ENCODE measurements at regions not wholly inside any gene's neighbourhood (a gene's known extent, or its start where the extent isn't known, plus 50 kb on each side); places are given as distances from the start of the nearest gene placed in this dataset.

DNA sequence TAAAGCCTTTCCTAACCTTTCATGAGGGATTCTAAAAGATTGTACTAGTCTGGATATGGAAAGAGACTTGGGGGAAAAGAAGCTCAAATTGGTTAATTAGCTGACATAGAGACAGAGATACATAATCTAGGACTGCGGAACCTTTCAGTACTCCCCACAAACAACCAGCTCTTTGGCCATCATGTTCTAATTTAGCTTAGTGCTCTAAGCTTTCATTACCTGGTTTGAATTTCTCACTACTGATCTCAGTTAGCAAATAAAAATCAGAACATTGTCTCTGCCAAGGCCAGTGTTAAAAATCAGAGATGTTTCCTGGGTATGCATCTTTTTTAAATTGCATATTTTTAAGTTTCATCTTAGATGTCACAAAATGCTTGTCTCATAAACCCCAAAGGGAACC lies 254.4 kb downstream of the GLUD2 start:
- TF ChIP-seq, protein P1, sequence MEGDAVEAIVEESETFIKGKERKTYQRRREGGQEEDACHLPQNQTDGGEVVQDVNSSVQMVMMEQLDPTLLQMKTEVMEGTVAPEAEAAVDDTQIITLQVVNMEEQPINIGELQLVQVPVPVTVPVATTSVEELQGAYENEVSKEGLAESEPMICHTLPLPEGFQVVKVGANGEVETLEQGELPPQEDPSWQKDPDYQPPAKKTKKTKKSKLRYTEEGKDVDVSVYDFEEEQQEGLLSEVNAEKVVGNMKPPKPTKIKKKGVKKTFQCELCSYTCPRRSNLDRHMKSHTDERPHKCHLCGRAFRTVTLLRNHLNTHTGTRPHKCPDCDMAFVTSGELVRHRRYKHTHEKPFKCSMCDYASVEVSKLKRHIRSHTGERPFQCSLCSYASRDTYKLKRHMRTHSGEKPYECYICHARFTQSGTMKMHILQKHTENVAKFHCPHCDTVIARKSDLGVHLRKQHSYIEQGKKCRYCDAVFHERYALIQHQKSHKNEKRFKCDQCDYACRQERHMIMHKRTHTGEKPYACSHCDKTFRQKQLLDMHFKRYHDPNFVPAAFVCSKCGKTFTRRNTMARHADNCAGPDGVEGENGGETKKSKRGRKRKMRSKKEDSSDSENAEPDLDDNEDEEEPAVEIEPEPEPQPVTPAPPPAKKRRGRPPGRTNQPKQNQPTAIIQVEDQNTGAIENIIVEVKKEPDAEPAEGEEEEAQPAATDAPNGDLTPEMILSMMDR (IDR thresholded peaks at IDR 0.05) = no peak
- no peak for TF ChIP-seq POLR2AphosphoS5 (IDR thresholded peaks at IDR 0.05)
- TF ChIP-seq POLR2A (IDR thresholded peaks at IDR 0.05) = no peak
- no peak for TF ChIP-seq EP300 (IDR thresholded peaks at IDR 0.05)
- intact Hi-C loops (cut with DNase I; ENCODE audit: low total_unique reads) = no loop called here
- H3K4me3 ChIP-seq = no peak overlapping the region
- no peaks in the 10 kb centered on the region for H3K36me3 ChIP-seq
- no peak overlapping the region for H3K27ac ChIP-seq
- H3K4me1 ChIP-seq = no peaks in the 10 kb centered on the region
- H3K9me3 ChIP-seq = no peaks in the 10 kb centered on the region
- H3K27me3 ChIP-seq = no peaks in the 10 kb centered on the region
- 88 to 100% (median 97%) methylated on average over 1 of the region's 1 CpG for WGBS, 5 donors
- DNase-seq = no peak

DNA sequence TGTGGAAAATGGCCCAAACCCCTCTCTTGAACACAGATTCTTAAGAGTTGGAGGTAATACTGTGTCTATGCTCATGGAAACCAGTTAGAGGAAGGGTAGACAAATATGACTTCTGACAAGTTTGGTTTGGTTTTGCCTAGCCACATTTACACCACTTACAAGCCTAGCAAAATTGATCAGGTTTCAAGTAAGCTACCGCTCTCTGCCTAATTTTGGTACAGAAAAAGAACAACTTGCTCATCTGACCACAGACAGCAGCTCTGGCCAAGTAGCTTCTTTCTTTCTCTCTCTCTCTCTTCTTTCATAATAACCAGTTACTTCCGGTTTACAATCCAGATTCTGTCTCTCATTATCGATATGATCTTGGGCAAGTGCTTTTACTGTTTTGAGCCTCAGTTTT lies 260.0 kb downstream of the GLUD2 start:
- H3K4me3 ChIP-seq = no peak overlapping the region
- no peak overlapping the region for H3K27ac ChIP-seq
- H3K4me1 ChIP-seq = no peaks in the 10 kb centered on the region
- no peaks in the 10 kb centered on the region for H3K9me3 ChIP-seq
- WGBS, 5 donors = 68 to 89% (median 84%) methylated on average over 3 of the region's 3 CpGs
- TF ChIP-seq, protein P1 (IDR thresholded peaks at IDR 0.05) = no peak
- TF ChIP-seq POLR2A (IDR thresholded peaks at IDR 0.05) = no peak
- no peak for TF ChIP-seq POLR2AphosphoS5 (IDR thresholded peaks at IDR 0.05)
- TF ChIP-seq EP300 (IDR thresholded peaks at IDR 0.05) = no peak
- no peaks in the 10 kb centered on the region for H3K27me3 ChIP-seq
- no peak for DNase-seq
- H3K36me3 ChIP-seq = no peaks in the 10 kb centered on the region
- intact Hi-C loops (cut with DNase I; ENCODE audit: low total_unique reads) = no loop called here

DNA sequence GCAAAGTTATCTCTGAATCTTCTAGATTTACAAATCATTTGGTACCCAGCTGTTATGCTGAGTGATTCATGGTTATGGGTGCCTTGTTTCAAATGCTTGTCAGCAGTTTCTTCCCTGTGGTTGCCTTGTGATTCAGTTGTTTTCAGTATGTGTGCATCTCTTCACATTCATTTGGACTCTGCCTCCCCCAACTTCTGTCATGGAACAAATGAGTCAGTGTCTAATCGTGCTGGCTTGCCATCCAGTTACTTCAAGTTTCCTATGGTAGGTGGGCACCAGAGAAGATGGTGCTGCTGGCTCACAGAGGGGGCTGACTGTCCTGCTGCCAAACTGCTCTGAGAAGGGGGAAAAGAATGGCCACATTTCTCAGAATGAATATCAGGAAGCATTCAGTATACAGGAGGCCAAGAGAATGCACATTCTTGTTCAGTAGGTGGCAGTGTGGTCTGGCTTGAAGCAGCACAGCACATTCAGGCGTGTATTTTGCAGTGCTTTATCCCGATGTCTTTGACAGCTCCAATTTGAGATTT lies 260.9 kb downstream of the GLUD2 start:
- Histone ChIP-seq H3K4me3 (no peak overlapping the region), H3K4me1 (no peaks in the 10 kb centered on the region), H3K36me3 (no peaks in the 10 kb centered on the region), H3K27me3 (no peaks in the 10 kb centered on the region), H3K27ac (no peak overlapping the region), H3K9me3 (no peaks in the 10 kb centered on the region)
- no peak for TF ChIP-seq POLR2AphosphoS5 (IDR thresholded peaks at IDR 0.05)
- TF ChIP-seq, protein P1 (IDR thresholded peaks at IDR 0.05) = peak in 2 of 7 experiments; percentile 9 to 34
- no peak for TF ChIP-seq EP300 (IDR thresholded peaks at IDR 0.05)
- intact Hi-C loops (cut with DNase I; ENCODE audit: low total_unique reads) = no loop called here
- DNase-seq = peak in 1 of 2 donors; percentile 68
- WGBS, 5 donors = 9 to 22% (median 13%) methylated on average over 2 to 3 of the region's 3 CpGs

DNA sequence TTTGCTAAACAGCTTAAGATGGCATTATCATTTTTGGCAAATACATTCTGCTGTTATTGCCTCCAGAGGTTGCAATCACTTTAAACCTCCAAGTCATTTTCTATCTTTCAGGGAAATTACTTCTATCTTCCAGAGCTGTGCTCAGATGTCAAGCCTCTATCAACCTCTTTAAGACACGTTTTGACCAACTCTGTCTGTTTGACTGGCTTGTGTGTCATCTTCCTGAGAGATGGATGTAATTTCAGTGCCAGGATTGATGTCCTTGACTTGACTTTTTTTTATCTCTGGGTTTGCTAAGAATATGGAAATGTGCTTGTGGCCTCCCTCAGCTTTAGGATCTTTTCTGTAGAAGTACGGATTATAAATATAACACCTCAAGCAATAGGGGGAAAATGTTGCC lies 263.4 kb downstream of the GLUD2 start:
- 55 to 78% (median 69%) methylated on average over 2 of the region's 2 CpGs for whole genome bisulfite sequencing, 5 donors
- intact Hi-C loops (cut with DNase I; ENCODE audit: low total_unique reads) = no loop called here
- TF ChIP-seq POLR2AphosphoS5 (IDR thresholded peaks at IDR 0.05) = no peak
- TF ChIP-seq POLR2A (IDR thresholded peaks at IDR 0.05) = no peak
- TF ChIP-seq, protein P1 (IDR thresholded peaks at IDR 0.05) = no peak
- TF ChIP-seq EP300 (IDR thresholded peaks at IDR 0.05) = no peak

More for the DNA sequence above, 263.4 kb downstream of the GLUD2 start:
- Histone ChIP-seq H3K27ac (no peak overlapping the region), H3K36me3 (no peaks in the 10 kb centered on the region), H3K27me3 (no peaks in the 10 kb centered on the region), H3K9me3 (no peaks in the 10 kb centered on the region), H3K4me3 (no peak overlapping the region), H3K4me1 (no peaks in the 10 kb centered on the region)
- DNase-seq = no peak
